ENCODE measurements at regions not wholly inside any gene's neighbourhood (a gene's known extent, or its start where the extent isn't known, plus 50 kb on each side); places are given as distances from the start of the nearest gene placed in this dataset.

DNA sequence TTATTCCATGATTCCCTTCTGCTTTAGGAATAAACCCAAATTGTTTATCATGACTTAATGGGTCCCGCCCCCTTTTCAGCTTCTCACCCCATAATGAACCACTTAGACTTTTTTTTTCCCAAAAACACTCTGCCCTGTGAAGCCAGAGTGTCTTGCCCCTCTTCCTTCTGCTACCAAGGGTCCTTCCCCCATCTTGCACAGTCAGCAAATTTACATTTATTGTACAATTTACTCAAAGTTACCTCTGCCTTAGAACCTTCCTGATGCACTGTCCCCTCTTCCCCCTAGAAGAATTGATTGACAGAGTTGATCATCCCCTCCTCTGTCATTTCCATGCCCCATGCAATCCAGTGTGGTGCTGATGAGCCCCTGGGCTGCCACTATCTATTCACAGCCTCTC is 101.5 kb upstream of the PPP2R3A start:
- Histone ChIP-seq H3K27me3 (no peaks in the 10 kb centered on the region), H3K9me3 (no peaks in the 10 kb centered on the region), H3K27ac (no peak overlapping the region), H3K36me3 (no peaks in the 10 kb centered on the region), H3K4me3 (no peak overlapping the region), H3K4me1 (no peaks in the 10 kb centered on the region)
- DNase-seq, result no peak
- intact Hi-C loops (cut with DNase I), result no loop called here
- 84 to 88% methylated on average over 1 of the region's 1 CpG for WGBS, 2 donors
- no peak for TF ChIP-seq EP300 (IDR thresholded peaks at IDR 0.05)
- no peak for TF ChIP-seq POLR2AphosphoS5 (IDR thresholded peaks at IDR 0.05)
- no peak for TF ChIP-seq POLR2A (IDR thresholded peaks at IDR 0.05)

DNA sequence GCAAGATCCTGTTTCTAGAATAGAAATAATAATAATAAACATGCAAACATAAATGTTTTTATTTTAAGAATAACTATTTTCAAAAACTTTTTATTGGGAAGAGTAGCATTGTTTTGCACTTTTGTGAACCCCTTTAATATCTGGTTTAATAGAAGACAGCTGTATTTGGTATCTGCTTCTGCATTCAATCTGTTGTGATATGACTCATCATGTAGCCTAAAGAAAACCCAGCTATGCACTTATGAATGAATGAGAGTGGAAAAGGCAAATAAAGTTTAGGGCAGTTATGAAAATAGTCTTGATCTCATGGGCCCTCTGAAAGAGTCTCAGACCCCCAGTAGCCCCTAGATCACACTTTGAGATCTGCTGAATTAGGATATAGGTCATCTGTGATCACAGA is 100.4 kb upstream of the PPP2R3A start:
- H3K9me3 ChIP-seq, result no peaks in the 10 kb centered on the region
- H3K27me3 ChIP-seq, result no peaks in the 10 kb centered on the region
- H3K27ac ChIP-seq, result no peak overlapping the region
- intact Hi-C loops (cut with DNase I), result no loop called here
- no peak overlapping the region for H3K4me3 ChIP-seq
- no peak for DNase-seq
- no peaks in the 10 kb centered on the region for H3K4me1 ChIP-seq
- no peaks in the 10 kb centered on the region for H3K36me3 ChIP-seq
- TF ChIP-seq POLR2AphosphoS5 (IDR thresholded peaks at IDR 0.05) (no peak), POLR2A (IDR thresholded peaks at IDR 0.05) (no peak), EP300 (IDR thresholded peaks at IDR 0.05) (no peak)
- TF ChIP-seq, protein P1, sequence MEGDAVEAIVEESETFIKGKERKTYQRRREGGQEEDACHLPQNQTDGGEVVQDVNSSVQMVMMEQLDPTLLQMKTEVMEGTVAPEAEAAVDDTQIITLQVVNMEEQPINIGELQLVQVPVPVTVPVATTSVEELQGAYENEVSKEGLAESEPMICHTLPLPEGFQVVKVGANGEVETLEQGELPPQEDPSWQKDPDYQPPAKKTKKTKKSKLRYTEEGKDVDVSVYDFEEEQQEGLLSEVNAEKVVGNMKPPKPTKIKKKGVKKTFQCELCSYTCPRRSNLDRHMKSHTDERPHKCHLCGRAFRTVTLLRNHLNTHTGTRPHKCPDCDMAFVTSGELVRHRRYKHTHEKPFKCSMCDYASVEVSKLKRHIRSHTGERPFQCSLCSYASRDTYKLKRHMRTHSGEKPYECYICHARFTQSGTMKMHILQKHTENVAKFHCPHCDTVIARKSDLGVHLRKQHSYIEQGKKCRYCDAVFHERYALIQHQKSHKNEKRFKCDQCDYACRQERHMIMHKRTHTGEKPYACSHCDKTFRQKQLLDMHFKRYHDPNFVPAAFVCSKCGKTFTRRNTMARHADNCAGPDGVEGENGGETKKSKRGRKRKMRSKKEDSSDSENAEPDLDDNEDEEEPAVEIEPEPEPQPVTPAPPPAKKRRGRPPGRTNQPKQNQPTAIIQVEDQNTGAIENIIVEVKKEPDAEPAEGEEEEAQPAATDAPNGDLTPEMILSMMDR (IDR thresholded peaks at IDR 0.05), result no peak

DNA sequence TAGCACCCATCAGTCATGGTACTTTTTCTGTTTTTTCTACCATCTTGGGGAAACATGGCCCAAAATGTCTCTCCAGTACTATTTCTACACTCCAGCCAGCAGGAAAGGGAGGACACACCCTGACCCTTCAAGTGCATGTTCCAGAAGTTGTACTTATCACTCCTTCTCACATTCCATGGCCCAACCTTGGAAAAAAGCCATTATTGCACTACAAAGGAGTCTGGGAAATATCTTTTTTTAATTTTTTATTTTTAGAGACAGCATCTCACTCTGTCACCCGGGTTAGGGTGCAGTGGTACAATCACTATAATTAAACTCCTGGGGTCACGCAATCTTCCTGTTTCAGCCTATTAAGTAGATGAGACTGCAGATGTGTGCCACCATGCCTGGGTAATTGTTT is 100.0 kb upstream of the PPP2R3A start:
- Histone ChIP-seq H3K4me3 (no peak overlapping the region), H3K9me3 (no peaks in the 10 kb centered on the region), H3K4me1 (no peaks in the 10 kb centered on the region), H3K27me3 (no peaks in the 10 kb centered on the region), H3K27ac (no peak overlapping the region), H3K36me3 (no peaks in the 10 kb centered on the region)
- no peak for TF ChIP-seq EP300 (IDR thresholded peaks at IDR 0.05)
- TF ChIP-seq POLR2A (IDR thresholded peaks at IDR 0.05), result no peak
- TF ChIP-seq POLR2AphosphoS5 (IDR thresholded peaks at IDR 0.05), result no peak
- TF ChIP-seq, protein P1 (IDR thresholded peaks at IDR 0.05), result no peak
- intact Hi-C loops (cut with DNase I), result no loop called here
- DNase-seq, result no peak
- 81 to 85% methylated on average over 2 of the region's 2 CpGs for WGBS, 2 donors

DNA sequence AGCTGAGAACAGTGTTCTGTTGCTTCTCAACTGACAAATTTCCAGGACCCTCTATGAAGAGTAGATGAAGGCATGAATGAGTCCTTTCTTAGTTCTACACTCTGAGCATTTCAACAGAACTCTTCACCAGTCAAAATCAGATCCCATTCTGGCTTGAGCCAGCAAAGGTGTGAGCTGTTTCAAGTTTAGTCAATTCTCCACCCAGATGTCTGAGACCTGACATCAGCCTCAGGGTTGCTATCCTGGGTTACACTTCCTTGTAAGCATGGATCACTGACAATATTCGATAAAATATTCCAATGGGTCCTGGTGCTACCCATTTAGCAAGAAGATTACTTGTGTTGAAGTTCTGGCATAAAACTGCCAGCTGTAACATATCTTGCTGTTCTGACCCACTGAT is 97.6 kb upstream of the PPP2R3A start:
- 83 to 95% methylated on average over 1 of the region's 1 CpG for WGBS, 2 donors

DNA sequence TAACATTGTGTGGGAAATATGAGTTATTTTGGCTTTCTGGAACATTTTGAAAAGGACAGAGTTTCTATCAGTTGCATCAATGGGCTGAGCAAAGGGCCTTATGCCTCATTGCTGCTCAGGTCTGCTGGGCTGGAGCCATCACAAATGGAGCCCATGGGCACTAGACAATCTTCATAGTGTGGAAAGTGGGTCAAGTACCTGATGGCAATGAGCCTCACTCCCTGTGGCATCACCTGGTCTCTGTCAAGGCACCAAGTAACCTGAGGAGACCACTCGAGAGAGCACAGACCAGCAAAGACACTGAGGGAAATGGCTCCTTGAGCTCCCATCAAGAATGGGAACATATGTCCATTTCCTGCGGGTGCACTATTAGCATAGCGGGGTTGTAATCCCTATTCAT is 96.7 kb upstream of the PPP2R3A start:
- WGBS, 2 donors, result 91 to 94% methylated on average over 3 of the region's 3 CpGs
- TF ChIP-seq, protein P1 (IDR thresholded peaks at IDR 0.05), result no peak
- TF ChIP-seq EP300 (IDR thresholded peaks at IDR 0.05), result no peak
- no peak for TF ChIP-seq POLR2A (IDR thresholded peaks at IDR 0.05)
- TF ChIP-seq POLR2AphosphoS5 (IDR thresholded peaks at IDR 0.05), result no peak
- intact Hi-C loops (cut with DNase I), result no loop called here
- no peaks in the 10 kb centered on the region for H3K36me3 ChIP-seq
- no peaks in the 10 kb centered on the region for H3K9me3 ChIP-seq
- H3K4me3 ChIP-seq, result no peak overlapping the region
- H3K4me1 ChIP-seq, result no peaks in the 10 kb centered on the region
- H3K27ac ChIP-seq, result no peak overlapping the region
- no peak for DNase-seq
- H3K27me3 ChIP-seq, result no peaks in the 10 kb centered on the region

More for the DNA sequence above, 97.6 kb upstream of the PPP2R3A start:
- no peak for DNase-seq
- Histone ChIP-seq H3K4me1 (no peaks in the 10 kb centered on the region), H3K4me3 (no peak overlapping the region), H3K36me3 (no peaks in the 10 kb centered on the region), H3K27me3 (no peaks in the 10 kb centered on the region), H3K9me3 (no peaks in the 10 kb centered on the region), H3K27ac (no peak overlapping the region)
- intact Hi-C loops (cut with DNase I), result no loop called here
- TF ChIP-seq, protein P1 (IDR thresholded peaks at IDR 0.05), result no peak
- no peak for TF ChIP-seq POLR2A (IDR thresholded peaks at IDR 0.05)
- no peak for TF ChIP-seq EP300 (IDR thresholded peaks at IDR 0.05)
- no peak for TF ChIP-seq POLR2AphosphoS5 (IDR thresholded peaks at IDR 0.05)

Data from sigmoid colon (tissue), 6 donors.